ENCODE measurements at regions not wholly inside any gene's neighbourhood (a gene's known extent, or its start where the extent isn't known, plus 50 kb on each side); places are given as distances from the start of the nearest gene placed in this dataset.

DNA sequence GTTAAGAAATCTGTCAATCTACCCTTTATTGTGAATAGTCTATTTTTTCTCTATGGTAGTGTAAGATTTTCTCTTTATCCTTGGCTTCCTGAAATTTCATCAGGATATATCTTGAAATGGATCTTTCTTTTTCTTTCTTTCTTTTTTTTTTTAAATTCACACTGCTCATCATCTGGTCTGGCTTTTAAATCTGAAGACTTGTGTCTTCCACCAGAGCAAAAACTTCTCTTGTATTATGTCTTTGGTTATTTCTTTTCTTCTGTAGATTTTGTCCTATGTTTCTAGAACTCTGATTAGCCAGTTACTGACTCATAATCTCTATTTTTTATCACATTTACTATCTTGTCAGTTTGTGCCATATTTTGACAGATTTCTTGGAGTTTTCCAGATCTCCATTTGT is 133.8 kb upstream of the LMO4 start:
- Histone ChIP-seq H3K36me3 (ENCODE audit: insufficient read depth, low read length) (no peaks in the 10 kb centered on the region), H3K9me3 (ENCODE audit: control insufficient read depth in 1 of 2, insufficient read depth in 1 of 2, low read length in 2 of 2) (no peaks in the 10 kb centered on the region), H3K4me3 (ENCODE audit: low read length) (no peak overlapping the region), H3K27ac (ENCODE audit: low read depth in 1 of 2, low read length in 2 of 2) (no peak overlapping the region), H3K27me3 (ENCODE audit: control insufficient read depth in 1 of 2, insufficient read depth in 2 of 2, low read length in 2 of 2) (peaks cover 0 to under 1% of the 10 kb centered on the region in 2 experiments), H3K4me1 (ENCODE audit: insufficient read depth, low read length) (no peaks in the 10 kb centered on the region)
- H3K4me1 Mint-ChIP-seq (ENCODE audit: low read depth): no peaks in the 10 kb centered on the region
- intact Hi-C loops (cut with DNase I, micrococcal nuclease): no loop called here
- POLR2A ChIA-PET: no interaction called here
- H3K27me3 Mint-ChIP-seq: peaks cover 15% of the 10 kb centered on the region
- no peak overlapping the region for H3K27ac Mint-ChIP-seq
- no peak overlapping the region for H3K4me3 Mint-ChIP-seq
- no peak for DNase-seq
- CTCF ChIA-PET: no interaction called here
- ATAC-seq (ENCODE audit: poor library complexity): no peak
- TF ChIP-seq, protein P1, sequence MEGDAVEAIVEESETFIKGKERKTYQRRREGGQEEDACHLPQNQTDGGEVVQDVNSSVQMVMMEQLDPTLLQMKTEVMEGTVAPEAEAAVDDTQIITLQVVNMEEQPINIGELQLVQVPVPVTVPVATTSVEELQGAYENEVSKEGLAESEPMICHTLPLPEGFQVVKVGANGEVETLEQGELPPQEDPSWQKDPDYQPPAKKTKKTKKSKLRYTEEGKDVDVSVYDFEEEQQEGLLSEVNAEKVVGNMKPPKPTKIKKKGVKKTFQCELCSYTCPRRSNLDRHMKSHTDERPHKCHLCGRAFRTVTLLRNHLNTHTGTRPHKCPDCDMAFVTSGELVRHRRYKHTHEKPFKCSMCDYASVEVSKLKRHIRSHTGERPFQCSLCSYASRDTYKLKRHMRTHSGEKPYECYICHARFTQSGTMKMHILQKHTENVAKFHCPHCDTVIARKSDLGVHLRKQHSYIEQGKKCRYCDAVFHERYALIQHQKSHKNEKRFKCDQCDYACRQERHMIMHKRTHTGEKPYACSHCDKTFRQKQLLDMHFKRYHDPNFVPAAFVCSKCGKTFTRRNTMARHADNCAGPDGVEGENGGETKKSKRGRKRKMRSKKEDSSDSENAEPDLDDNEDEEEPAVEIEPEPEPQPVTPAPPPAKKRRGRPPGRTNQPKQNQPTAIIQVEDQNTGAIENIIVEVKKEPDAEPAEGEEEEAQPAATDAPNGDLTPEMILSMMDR (IDR thresholded peaks at IDR 0.05): no peak
- peaks cover 2% of the 10 kb centered on the region for H3K9me3 Mint-ChIP-seq
- no peaks in the 10 kb centered on the region for H3K36me3 Mint-ChIP-seq (ENCODE audit: low read depth)

DNA sequence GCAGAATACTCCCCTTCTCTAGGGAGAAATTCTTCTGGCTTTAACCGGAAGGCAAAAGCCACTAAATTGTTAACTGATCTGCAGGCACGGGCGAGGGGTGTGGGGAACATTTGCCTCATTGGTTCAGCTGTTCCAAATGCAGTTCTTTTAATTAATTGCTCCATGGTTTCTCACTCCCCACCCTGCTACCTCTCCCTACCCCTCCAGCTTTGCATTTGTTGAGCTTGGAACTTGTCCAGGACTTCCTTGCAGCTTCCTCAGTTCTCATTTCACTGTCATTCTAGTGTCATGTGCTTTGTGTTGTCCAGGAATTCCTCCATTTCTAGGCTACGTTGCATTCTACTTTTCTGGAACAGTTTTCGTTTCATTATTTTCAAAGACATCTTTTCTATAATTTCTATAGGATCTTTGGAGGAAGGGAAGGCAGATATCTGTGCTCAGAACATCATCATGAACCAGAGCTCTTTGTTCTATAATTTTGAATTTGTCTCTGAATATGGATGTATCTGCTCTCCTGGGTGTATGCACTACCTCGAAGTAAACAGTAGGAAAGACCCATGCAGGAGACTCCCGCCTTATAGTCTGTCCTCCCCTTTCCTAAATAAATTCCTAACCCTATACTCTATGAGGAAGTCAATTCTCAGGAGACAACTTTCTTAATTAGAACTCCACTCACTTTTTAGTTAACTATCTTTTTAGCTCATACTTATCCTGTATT is 132.4 kb upstream of the LMO4 start:
- ATAC-seq (ENCODE audit: poor library complexity): no peak
- CTCF ChIA-PET: no interaction called here
- H3K4me1 ChIP-seq (ENCODE audit: insufficient read depth, low read length): no peaks in the 10 kb centered on the region
- TF ChIP-seq, protein P1 (IDR thresholded peaks at IDR 0.05): no peak
- no peaks in the 10 kb centered on the region for H3K9me3 ChIP-seq (ENCODE audit: control insufficient read depth in 1 of 2, insufficient read depth in 1 of 2, low read length in 2 of 2)
- Mint-ChIP-seq H3K27me3 (peaks cover 23% of the 10 kb centered on the region), H3K4me1 (ENCODE audit: low read depth) (no peaks in the 10 kb centered on the region), H3K36me3 (ENCODE audit: low read depth) (no peaks in the 10 kb centered on the region), H3K4me3 (no peak overlapping the region), H3K9me3 (peaks cover 2% of the 10 kb centered on the region), H3K27ac (no peak overlapping the region)
- H3K27me3 ChIP-seq (ENCODE audit: control insufficient read depth in 1 of 2, insufficient read depth in 2 of 2, low read length in 2 of 2): peaks cover 4 to 6% of the 10 kb centered on the region in 2 experiments
- H3K4me3 ChIP-seq (ENCODE audit: low read length): no peak overlapping the region
- intact Hi-C loops (cut with DNase I, micrococcal nuclease): no loop called here
- no peak overlapping the region for H3K27ac ChIP-seq (ENCODE audit: low read depth in 1 of 2, low read length in 2 of 2)
- DNase-seq: no peak
- H3K36me3 ChIP-seq (ENCODE audit: insufficient read depth, low read length): no peaks in the 10 kb centered on the region
- POLR2A ChIA-PET: no interaction called here

DNA sequence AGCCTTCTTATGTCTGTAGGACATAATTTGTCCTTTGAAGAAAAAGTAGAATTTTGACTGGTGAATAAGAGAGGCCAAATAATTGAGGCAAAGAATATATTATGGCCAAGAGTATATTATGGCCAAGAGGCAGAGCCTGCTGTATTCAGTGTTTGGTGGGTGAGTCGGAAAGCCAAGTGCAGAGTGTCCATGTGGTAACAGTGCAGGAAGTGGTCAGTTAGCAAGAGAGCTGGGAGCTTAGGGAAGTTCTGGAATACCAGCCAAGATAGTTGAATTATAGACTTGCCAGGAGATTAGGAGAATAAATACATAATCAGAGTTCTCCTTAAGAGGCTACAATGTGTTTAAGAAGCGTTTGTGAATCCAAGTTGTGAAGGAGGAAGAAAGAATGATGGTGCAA is 131.5 kb upstream of the LMO4 start:
- Mint-ChIP-seq H3K27ac (no peak overlapping the region), H3K9me3 (peaks cover 2% of the 10 kb centered on the region), H3K27me3 (peaks cover 23% of the 10 kb centered on the region), H3K4me3 (no peak overlapping the region), H3K4me1 (ENCODE audit: low read depth) (no peaks in the 10 kb centered on the region), H3K36me3 (ENCODE audit: low read depth) (no peaks in the 10 kb centered on the region)
- Histone ChIP-seq H3K27me3 (ENCODE audit: control insufficient read depth in 1 of 2, insufficient read depth in 2 of 2, low read length in 2 of 2) (peaks cover 7 to 10% of the 10 kb centered on the region in 2 experiments), H3K36me3 (ENCODE audit: insufficient read depth, low read length) (no peaks in the 10 kb centered on the region), H3K4me1 (ENCODE audit: insufficient read depth, low read length) (no peaks in the 10 kb centered on the region), H3K4me3 (ENCODE audit: low read length) (no peak overlapping the region), H3K27ac (ENCODE audit: low read depth in 1 of 2, low read length in 2 of 2) (no peak overlapping the region), H3K9me3 (ENCODE audit: control insufficient read depth in 1 of 2, insufficient read depth in 1 of 2, low read length in 2 of 2) (no peaks in the 10 kb centered on the region)
- ATAC-seq (ENCODE audit: poor library complexity): no peak
- TF ChIP-seq, protein P1 (IDR thresholded peaks at IDR 0.05): no peak
- intact Hi-C loops (cut with DNase I, micrococcal nuclease): no loop called here
- ChIA-PET CTCF (no interaction called here), POLR2A (no interaction called here)
- no peak for DNase-seq

All from CD4-positive, alpha-beta T cell (primary cell).